ENCODE measurements at regions not wholly inside any gene's neighbourhood (a gene's known extent, or its start where the extent isn't known, plus 50 kb on each side); places are given as distances from the start of the nearest gene placed in this dataset.

DNA sequence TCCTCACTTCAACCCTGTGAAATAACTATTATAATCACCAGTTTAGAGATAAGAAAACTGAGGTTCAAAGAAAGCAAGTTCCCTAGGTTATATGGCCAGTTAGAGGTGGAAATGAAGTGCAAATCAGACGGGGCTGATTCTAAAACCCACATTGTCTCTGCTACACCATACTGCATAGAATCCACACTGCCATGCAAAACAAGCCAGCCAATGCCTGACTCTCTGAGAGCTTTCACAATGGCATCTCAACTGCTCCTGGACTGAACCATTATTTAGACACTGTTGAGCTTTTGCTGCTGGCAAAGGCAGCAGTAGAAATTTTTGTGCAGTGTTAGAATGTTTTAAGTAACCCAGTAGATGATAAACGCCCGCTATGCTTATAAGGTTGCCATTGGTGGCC is 195.2 kb upstream of the CNR1 start:
- POLR2A ChIA-PET = no interaction called here
- CTCF ChIA-PET = no interaction called here
- Histone ChIP-seq H3K9me3 (ENCODE audit: control insufficient read depth in 2 of 3, low read length in 3 of 3) (no peaks in the 10 kb centered on the region), H3K36me3 (ENCODE audit: control insufficient read depth in 2 of 3, insufficient read depth in 3 of 3, low read length in 3 of 3) (no peaks in the 10 kb centered on the region), H3K27me3 (ENCODE audit: control insufficient read depth in 2 of 2, insufficient read depth in 2 of 2, low read length in 2 of 2) (no peaks in the 10 kb centered on the region), H3K4me1 (ENCODE audit: control insufficient read depth in 2 of 2, insufficient read depth in 2 of 2, low read length in 2 of 2) (no peaks in the 10 kb centered on the region), H3K4me3 (ENCODE audit: low read length) (no peak overlapping the region), H3K27ac (ENCODE audit: low read depth, low read length) (no peak overlapping the region)
- Mint-ChIP-seq H3K4me1 (no peaks in the 10 kb centered on the region), H3K4me3 (no peak overlapping the region), H3K27me3 (peaks cover 0 to 10% (median 7%) of the 10 kb centered on the region in 5 donors), H3K9me3 (peaks cover 0 to 3% (median 0%) of the 10 kb centered on the region in 11 donors), H3K36me3 (no peaks in the 10 kb centered on the region), H3K27ac (no peak overlapping the region)
- ATAC-seq = no peak
- DNase-seq = no peak
- intact Hi-C loops (cut with micrococcal nuclease) = no loop called here

DNA sequence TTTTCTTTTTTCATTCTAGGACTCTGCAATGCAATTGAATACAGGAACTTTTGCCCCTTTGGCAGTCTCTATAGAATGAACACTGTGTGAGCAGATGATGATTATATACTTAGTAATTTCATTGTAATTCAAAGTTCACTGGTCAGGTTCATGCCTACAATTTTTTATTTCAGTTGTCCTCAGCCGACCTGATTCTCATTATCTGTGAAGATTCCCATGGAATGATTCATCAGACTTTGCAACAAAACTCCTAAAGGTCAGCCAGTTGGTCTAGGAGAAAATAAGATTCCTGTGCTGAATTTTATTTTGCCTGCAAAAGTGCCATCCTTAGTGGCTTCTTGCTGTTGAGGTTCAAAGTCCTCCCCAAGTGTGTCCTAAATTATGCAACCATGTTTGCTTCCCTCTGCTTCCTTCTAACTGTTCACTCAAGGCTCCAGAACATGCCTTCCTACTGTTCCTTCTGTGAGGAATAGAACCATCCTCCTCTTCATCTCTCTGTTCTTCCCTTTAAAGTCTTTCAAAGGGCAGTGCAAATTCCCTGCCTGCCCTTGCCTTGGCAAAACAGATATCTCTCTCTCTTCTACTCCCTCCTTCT is 194.2 kb upstream of the CNR1 start:
- no peak for ATAC-seq
- Mint-ChIP-seq H3K9me3 (peaks cover 0 to 3% (median 0%) of the 10 kb centered on the region in 11 donors), H3K27ac (no peak overlapping the region), H3K36me3 (no peaks in the 10 kb centered on the region), H3K4me1 (no peaks in the 10 kb centered on the region), H3K4me3 (no peak overlapping the region), H3K27me3 (peaks cover 0 to 5% (median 0%) of the 10 kb centered on the region in 5 donors)
- intact Hi-C loops (cut with micrococcal nuclease) = no loop called here
- Histone ChIP-seq H3K4me3 (ENCODE audit: low read length) (no peak overlapping the region), H3K27ac (ENCODE audit: low read depth, low read length) (no peak overlapping the region), H3K36me3 (ENCODE audit: control insufficient read depth in 2 of 3, insufficient read depth in 3 of 3, low read length in 3 of 3) (no peaks in the 10 kb centered on the region), H3K9me3 (ENCODE audit: control insufficient read depth in 2 of 3, low read length in 3 of 3) (no peaks in the 10 kb centered on the region), H3K4me1 (ENCODE audit: control insufficient read depth in 2 of 2, insufficient read depth in 2 of 2, low read length in 2 of 2) (no peaks in the 10 kb centered on the region), H3K27me3 (ENCODE audit: control insufficient read depth in 2 of 2, insufficient read depth in 2 of 2, low read length in 2 of 2) (no peaks in the 10 kb centered on the region)
- no peak for DNase-seq
- ChIA-PET POLR2A (no interaction called here), CTCF (no interaction called here)

DNA sequence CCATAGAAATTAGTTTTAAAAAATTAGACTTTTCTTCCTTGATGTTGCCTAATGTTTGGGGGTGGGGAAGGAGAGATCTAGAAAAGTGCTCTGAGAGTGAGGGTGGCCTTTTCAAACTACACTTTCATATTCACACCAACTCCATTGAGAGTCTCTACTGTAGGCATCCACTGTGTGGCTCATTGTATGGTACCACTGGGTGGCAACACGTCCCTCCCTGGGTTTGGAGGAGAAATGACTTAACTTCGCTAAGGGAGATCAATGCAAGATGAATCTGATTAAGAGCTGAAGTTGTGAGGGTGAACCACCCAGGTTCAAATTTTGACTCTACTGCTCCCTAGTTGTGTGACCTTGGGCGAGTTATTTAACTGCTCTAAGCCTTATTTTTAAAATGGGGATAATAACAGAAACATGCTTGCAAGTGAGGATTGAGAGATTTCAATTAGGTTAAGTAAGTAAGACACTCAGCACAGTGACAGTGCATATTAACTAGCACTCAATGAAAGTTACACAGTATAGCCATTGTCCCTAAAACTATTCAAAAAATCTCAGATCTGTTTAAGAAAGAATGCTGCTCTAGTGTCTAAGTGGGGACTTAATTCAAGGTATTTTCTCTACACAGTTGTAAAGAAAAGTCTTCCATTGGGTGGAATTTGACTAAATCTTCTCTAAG is 193.5 kb upstream of the CNR1 start:
- Mint-ChIP-seq H3K4me1 (no peaks in the 10 kb centered on the region), H3K36me3 (no peaks in the 10 kb centered on the region), H3K4me3 (no peak overlapping the region), H3K27me3 (peaks cover 0 to 5% (median 0%) of the 10 kb centered on the region in 5 donors), H3K27ac (no peak overlapping the region), H3K9me3 (peaks cover 0 to 6% (median 0%) of the 10 kb centered on the region in 11 donors)
- intact Hi-C loops (cut with micrococcal nuclease) = no loop called here
- ChIA-PET POLR2A (no interaction called here), CTCF (no interaction called here)
- Histone ChIP-seq H3K27me3 (ENCODE audit: control insufficient read depth in 2 of 2, insufficient read depth in 2 of 2, low read length in 2 of 2) (no peaks in the 10 kb centered on the region), H3K36me3 (ENCODE audit: control insufficient read depth in 2 of 3, insufficient read depth in 3 of 3, low read length in 3 of 3) (no peaks in the 10 kb centered on the region), H3K9me3 (ENCODE audit: control insufficient read depth in 2 of 3, low read length in 3 of 3) (no peaks in the 10 kb centered on the region), H3K4me3 (ENCODE audit: low read length) (no peak overlapping the region), H3K27ac (ENCODE audit: low read depth, low read length) (no peak overlapping the region), H3K4me1 (ENCODE audit: control insufficient read depth in 2 of 2, insufficient read depth in 2 of 2, low read length in 2 of 2) (no peaks in the 10 kb centered on the region)
- no peak for ATAC-seq
- no peak for DNase-seq

DNA sequence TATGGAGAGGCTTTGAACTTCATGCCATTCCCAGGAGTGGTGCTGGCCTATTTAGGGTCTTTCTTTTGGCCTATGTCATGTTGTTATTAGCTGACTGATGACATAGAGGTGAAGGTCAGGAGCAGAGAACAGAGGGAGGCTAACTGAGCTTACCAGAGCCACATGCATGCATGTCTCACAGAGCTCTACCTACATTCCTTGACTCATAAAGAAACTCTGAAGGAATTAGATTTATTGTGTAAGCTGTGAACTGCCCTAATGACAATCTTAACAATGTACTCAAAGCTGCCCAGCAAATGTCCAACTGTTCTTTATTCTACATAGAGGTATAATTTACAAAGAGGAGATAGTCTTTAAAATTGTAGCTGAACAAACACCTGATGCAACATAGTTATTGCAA is 192.7 kb upstream of the CNR1 start:
- Mint-ChIP-seq H3K9me3 (peaks cover 0 to 7% (median 0%) of the 10 kb centered on the region in 11 donors), H3K4me3 (no peak overlapping the region), H3K4me1 (no peaks in the 10 kb centered on the region), H3K27ac (no peak overlapping the region), H3K36me3 (no peaks in the 10 kb centered on the region), H3K27me3 (peaks cover 0 to 5% (median 0%) of the 10 kb centered on the region in 5 donors)
- Histone ChIP-seq H3K9me3 (ENCODE audit: control insufficient read depth in 2 of 3, low read length in 3 of 3) (no peaks in the 10 kb centered on the region), H3K4me3 (ENCODE audit: low read length) (no peak overlapping the region), H3K36me3 (ENCODE audit: control insufficient read depth in 2 of 3, insufficient read depth in 3 of 3, low read length in 3 of 3) (no peaks in the 10 kb centered on the region), H3K27ac (ENCODE audit: low read depth, low read length) (no peak overlapping the region), H3K27me3 (ENCODE audit: control insufficient read depth in 2 of 2, insufficient read depth in 2 of 2, low read length in 2 of 2) (no peaks in the 10 kb centered on the region), H3K4me1 (ENCODE audit: control insufficient read depth in 2 of 2, insufficient read depth in 2 of 2, low read length in 2 of 2) (no peaks in the 10 kb centered on the region)
- intact Hi-C loops (cut with micrococcal nuclease) = no loop called here
- POLR2A ChIA-PET = interaction anchor here (0.6 kb wide), 1 partner anchor 295 kb away, joined by 3 read pairs; no protein-coding TSS in a partner anchor
- CTCF ChIA-PET = no interaction called here
- ATAC-seq (no peak), DNase-seq (no peak)

DNA sequence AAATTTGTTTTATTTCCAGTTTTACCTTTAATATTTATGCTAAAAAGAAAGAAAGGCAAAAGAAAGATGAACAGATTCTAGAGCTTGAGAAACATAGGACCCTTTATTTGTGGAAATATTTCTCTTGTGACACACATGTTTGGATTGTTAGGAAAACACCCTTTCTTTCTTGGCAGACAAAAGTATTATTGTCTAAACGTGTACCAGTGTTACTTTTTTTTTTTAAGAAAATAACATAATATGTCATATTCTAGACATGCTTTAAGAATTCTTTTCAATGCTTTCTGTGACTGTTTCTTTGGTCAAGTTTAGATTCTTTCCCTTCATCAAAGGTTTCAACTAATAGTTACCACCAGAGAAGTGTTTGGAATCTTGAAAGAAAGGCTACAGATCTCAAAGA is 183.4 kb upstream of the CNR1 start:
- DNase-seq (no peak), ATAC-seq (no peak)
- Mint-ChIP-seq H3K9me3 (peaks cover 0 to 7% (median 3%) of the 10 kb centered on the region in 11 donors), H3K36me3 (no peaks in the 10 kb centered on the region), H3K4me1 (no peaks in the 10 kb centered on the region), H3K27ac (no peak overlapping the region), H3K4me3 (no peak overlapping the region), H3K27me3 (peaks cover 0 to 19% (median 11%) of the 10 kb centered on the region in 5 donors)
- no peaks in the 10 kb centered on the region for H3K4me1 ChIP-seq (ENCODE audit: control insufficient read depth in 2 of 2, insufficient read depth in 2 of 2, low read length in 2 of 2)
- no peak overlapping the region for H3K4me3 ChIP-seq (ENCODE audit: low read length)
- no peaks in the 10 kb centered on the region for H3K36me3 ChIP-seq (ENCODE audit: control insufficient read depth in 2 of 3, insufficient read depth in 3 of 3, low read length in 3 of 3)
- no peaks in the 10 kb centered on the region for H3K27me3 ChIP-seq (ENCODE audit: control insufficient read depth in 2 of 2, insufficient read depth in 2 of 2, low read length in 2 of 2)
- CTCF ChIA-PET = no interaction called here
- no peaks in the 10 kb centered on the region for H3K9me3 ChIP-seq (ENCODE audit: control insufficient read depth in 2 of 3, low read length in 3 of 3)
- intact Hi-C loops (cut with micrococcal nuclease) = no loop called here
- H3K27ac ChIP-seq (ENCODE audit: low read depth, low read length) = no peak overlapping the region
- POLR2A ChIA-PET = no interaction called here

DNA sequence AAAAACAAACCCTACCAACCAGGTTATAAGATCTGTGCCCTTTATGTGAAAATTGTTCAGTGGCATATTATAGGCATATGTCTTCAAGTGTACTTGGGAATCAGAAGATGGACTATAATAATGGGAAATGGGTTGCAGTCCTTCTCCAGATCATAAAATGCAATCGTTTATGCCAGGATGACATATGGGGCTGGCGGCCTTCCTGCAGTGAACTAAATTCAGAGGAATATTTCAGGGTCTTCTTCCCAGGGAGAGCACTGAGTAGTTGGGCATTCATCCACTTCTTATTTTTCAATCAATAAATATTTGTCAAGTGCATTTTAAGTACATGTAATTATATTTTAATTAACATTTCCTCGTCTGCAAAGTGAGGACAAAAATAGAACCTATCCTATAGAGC is 176.2 kb upstream of the CNR1 start:
- ChIA-PET CTCF (no interaction called here), POLR2A (no interaction called here)
- Mint-ChIP-seq H3K27ac (no peak overlapping the region), H3K27me3 (peaks cover 0 to 9% (median 6%) of the 10 kb centered on the region in 5 donors), H3K36me3 (no peaks in the 10 kb centered on the region), H3K4me1 (no peaks in the 10 kb centered on the region), H3K9me3 (peaks cover 0 to 2% (median 0%) of the 10 kb centered on the region in 11 donors), H3K4me3 (no peak overlapping the region)
- Histone ChIP-seq H3K4me3 (ENCODE audit: low read length) (no peak overlapping the region), H3K4me1 (ENCODE audit: control insufficient read depth in 2 of 2, insufficient read depth in 2 of 2, low read length in 2 of 2) (no peaks in the 10 kb centered on the region), H3K36me3 (ENCODE audit: control insufficient read depth in 2 of 3, insufficient read depth in 3 of 3, low read length in 3 of 3) (no peaks in the 10 kb centered on the region), H3K27me3 (ENCODE audit: control insufficient read depth in 2 of 2, insufficient read depth in 2 of 2, low read length in 2 of 2) (peaks cover 0 to 3% of the 10 kb centered on the region in 2 donors), H3K9me3 (ENCODE audit: control insufficient read depth in 2 of 3, low read length in 3 of 3) (no peaks in the 10 kb centered on the region), H3K27ac (ENCODE audit: low read depth, low read length) (no peak overlapping the region)
- DNase-seq (no peak), ATAC-seq (no peak)
- intact Hi-C loops (cut with micrococcal nuclease) = no loop called here

DNA sequence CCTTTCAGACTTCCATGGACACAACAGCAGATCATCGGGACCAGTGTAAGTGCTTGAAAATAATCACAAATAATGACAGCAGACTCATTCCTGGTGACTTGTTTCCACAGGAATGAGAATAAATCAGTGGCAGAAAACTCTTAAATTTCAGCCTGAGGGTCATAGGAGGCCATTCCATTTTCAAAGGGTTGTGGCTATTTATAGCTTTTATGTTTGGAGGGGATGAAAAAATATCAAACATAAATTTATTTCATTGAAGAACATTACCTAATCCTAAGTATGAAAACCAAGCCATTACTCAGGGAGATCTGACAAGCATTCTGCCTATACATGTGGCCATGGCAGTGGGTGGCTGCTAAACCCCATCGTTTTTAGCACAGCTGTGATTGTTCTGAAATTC is 173.6 kb upstream of the CNR1 start:
- Histone ChIP-seq H3K4me3 (ENCODE audit: low read length) (no peak overlapping the region), H3K9me3 (ENCODE audit: control insufficient read depth in 2 of 3, low read length in 3 of 3) (no peaks in the 10 kb centered on the region), H3K27me3 (ENCODE audit: control insufficient read depth in 2 of 2, insufficient read depth in 2 of 2, low read length in 2 of 2) (peaks cover 0 to 3% of the 10 kb centered on the region in 2 donors), H3K27ac (ENCODE audit: low read depth, low read length) (no peak overlapping the region), H3K4me1 (ENCODE audit: control insufficient read depth in 2 of 2, insufficient read depth in 2 of 2, low read length in 2 of 2) (no peaks in the 10 kb centered on the region), H3K36me3 (ENCODE audit: control insufficient read depth in 2 of 3, insufficient read depth in 3 of 3, low read length in 3 of 3) (no peaks in the 10 kb centered on the region)
- ChIA-PET POLR2A (no interaction called here), CTCF (no interaction called here)
- DNase-seq (no peak), ATAC-seq (no peak)
- Mint-ChIP-seq H3K4me3 (no peak overlapping the region), H3K9me3 (peaks cover 0 to 12% (median 3%) of the 10 kb centered on the region in 11 donors), H3K27me3 (peaks cover 0 to 3% (median 0%) of the 10 kb centered on the region in 5 donors), H3K4me1 (no peaks in the 10 kb centered on the region), H3K27ac (no peak overlapping the region), H3K36me3 (no peaks in the 10 kb centered on the region)
- intact Hi-C loops (cut with micrococcal nuclease) = no loop called here
